Stimulated activated CD4-positive, alpha-beta T cell treated with anti-CD3 and anti-CD28 coated beads, TNF-alpha, amount 100 ng/mL, for 24 hours (primary cell): ENCODE measurements at regions not wholly inside any gene's neighbourhood (a gene's known extent, or its start where the extent isn't known, plus 50 kb on each side); places are given as distances from the start of the nearest gene placed in this dataset.
"Not testable (repeated sequence)": the region's sequence is repeated elsewhere in the genome, so short reads cannot be mapped to it uniquely, and the experiment has no call there.

Experiments
- DNase-seq, 3 experiments: peaks; one replicate each; pipeline ENCODE4 v3.0.0-alpha.2; 2020; ENCODE audit warnings: low read depth in 3 of 3

DNA sequence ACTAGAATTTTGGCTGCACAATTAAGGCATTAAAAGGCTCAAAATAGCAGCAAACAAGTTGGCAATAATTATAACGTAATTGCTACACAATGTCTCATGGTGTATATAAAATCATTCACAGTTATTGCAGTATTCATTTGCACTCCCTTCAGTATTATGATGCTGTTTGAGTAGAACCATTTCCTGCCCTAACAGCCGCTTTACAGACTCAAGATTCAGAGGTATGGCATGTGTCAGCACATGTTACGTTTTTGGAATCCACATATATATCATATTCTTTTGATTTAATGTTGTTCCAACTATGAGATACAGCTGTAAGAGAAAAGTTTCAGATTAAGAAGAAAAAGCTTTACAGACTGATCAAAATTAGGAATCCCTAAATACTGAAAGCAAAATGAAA lies 56.3 kb upstream of the NCKAP5 start:
- no peak for DNase-seq

DNA sequence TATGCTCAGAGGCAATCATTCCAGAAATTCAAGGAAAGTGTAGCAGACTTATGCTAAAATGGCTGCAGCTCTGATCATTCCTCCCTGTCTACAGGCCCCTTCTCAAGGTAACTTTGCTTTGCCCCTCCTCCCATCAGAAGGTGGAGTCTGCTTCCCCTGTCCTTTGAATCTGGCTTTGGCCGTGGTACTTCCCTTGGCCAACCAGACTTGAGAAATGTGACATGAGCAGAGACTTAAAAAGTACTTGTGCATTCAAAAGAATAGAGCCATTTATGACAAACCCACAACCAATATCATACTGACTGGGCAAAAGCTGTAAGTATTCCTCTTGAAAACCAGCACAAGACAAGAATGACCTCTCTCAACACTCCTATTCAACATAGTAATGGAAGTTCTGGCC lies 59.5 kb upstream of the NCKAP5 start:
- DNase-seq = no peak

DNA sequence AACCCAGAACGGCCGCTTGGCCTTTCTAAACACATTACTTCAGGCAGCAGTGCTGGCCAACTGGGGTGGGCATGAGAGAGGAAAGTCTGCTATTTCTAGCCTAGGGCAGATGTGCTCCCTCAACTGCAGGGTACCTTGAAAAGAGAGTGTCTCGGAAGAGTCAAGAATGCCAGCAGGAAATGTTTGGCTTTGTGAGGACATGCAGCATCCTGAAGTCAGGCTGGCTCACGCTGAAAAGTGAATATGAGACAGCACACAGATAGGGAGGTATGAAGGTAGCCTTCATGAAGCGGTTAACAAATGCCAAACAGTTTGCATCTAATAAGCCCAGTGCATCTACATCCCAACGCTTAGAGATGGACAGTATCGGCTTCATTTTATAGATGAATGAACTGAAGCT lies 65.0 kb upstream of the NCKAP5 start:
- DNase-seq = no peak

DNA sequence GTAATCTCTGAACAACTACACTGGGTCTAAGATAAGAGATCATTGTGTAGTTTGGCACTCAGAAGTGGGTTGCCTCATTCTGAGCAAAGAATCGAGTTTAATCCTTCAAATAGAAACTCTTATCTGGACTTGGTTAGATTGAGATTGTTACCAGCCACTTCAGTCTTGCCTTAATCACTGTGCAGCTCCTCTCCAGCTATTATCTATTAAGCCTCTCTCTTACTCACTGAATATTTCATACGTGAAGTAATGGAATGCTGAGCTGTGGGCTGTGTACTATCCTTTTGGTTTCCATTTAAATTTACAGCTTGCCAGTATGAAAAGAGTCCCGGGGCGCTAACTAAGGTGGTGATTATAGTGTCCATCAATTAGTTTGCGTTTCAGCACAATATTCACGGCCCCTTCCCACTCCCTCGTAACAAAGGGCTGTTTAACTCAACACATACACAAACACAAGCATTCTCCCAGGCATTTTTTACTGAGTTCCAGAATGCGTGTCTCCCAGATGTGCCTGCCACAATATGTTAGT lies 65.7 kb upstream of the NCKAP5 start:
- DNase-seq = no peak

DNA sequence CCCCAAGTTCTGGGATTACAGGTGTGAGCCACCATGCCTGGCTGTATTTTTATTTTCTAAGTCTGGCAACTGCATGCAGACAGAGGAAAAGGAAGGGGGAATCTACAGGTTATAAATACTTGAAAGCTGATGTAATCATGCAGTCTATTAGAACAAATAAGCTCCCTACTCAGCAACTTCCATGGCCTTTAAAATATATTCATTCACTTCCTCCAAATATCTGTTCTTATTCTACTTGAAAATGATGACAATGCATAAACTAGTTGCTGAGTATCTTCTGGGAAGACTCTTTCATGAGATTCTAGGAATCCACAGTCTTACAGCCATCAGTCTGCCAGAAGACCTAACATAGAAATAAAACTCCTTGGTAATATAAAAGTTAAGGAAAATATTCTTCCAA lies 66.9 kb upstream of the NCKAP5 start:
- no peak for DNase-seq

DNA sequence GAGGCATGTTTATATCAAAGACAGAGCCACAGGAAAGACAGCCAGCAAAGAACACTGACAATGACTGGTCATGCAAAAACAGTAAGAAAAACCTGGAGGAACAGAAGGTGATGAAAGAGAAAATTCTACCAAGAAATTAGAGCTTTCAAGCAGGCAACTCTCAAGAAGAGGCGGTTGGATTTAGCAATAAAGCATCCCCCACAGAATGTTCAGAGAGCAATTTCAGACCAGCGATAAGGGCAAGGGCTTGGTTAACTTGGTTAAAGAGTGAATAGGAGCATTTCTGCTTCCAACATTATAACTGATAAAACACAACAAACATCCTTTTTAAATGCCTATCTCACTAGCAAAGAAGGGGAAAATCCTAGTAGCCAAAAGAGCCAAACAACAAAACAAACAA lies 68.0 kb upstream of the NCKAP5 start:
- no peak for DNase-seq

DNA sequence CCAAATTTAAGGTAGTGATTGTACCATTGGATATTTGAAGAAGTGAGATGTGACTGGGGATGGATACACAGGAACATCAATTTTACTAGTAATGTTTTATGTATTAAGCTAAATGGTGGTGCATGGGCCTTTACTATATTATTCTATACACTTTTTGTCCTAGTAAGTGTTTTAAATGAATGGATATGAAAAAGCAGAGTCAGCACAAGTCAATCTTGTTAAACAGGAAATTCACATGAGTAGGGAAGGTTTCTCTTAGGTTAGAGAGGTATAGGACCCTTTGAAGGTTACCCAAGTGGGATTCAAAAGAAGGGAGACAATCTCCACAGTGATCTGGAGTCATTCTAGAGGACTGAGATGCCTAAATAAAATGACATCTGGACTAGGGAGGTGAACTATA lies 71.8 kb upstream of the NCKAP5 start:
- DNase-seq = no peak

DNA sequence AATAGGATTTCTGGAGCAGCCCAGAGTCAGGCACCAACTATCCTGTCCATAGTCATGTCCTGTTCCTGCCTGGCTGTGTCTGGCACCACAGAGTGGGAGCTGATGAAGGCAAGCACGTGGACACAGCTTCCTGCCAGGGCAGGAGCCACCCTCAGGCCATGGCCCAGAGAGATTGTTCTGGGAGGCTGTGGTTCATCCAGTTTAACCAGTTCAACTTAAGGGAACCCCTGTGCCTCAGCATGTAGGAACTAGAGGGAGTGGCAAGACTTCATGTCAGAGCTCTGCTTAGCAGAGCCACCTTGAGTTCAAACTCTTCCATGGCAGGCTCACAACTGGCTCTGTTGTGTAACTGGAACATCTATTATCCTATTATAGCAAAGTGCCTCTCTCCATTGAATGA lies 73.2 kb upstream of the NCKAP5 start:
- no peak for DNase-seq

DNA sequence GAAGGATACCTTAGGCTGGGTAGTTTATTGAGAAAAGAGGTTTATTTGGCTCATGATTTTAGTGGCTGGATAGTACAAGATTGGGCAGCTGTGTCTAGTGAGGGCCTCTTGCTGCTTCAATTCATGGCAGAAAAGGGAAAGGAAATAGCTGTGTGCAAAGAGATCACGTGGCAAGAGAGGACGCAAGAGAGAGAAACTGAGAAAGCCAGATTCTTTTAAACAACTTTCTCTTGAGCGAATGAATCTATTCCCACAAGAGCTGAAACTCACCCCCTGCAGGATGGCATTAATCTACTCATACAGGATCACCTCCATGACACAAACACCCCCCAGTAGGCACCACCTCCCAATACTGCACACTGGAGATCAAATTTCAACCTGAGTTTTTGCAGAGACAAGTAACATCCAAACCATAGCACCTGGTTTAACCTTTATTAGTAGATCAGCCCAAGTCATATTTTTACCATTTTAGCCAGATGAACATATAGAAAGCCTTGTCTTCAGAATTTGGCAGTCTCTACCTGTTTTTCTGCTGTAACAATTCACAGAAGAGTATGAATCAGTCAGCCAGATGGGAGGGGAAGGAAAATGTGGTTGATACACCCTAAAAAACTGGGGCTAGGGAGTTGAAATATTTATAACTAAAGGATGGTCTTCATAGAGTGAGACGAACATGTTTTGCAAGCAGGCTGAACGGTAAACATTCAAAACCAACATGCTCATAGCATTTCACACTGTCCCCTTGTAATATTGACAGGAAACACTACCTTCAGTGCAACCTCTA lies 73.9 kb upstream of the NCKAP5 start:
- no peak for DNase-seq

DNA sequence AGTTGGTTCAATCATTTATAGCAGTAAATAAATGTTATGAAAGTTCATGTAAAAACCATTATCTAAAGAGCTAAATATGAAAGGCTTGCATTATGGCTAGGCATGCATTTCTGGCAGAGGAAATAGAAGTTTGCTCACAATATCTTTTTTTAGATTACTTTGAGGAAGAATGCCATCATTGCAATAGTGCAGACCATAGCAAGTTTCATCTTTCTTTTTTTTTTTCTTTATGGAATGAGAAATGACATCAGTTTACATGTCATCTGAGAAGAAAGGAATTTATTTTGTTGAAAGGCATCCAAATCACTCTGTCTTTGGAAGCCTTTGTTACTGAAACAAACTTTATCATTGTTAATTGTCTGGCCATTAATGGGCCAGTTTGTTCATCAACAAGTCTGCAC lies 74.5 kb upstream of the NCKAP5 start:
- DNase-seq = no peak

DNA sequence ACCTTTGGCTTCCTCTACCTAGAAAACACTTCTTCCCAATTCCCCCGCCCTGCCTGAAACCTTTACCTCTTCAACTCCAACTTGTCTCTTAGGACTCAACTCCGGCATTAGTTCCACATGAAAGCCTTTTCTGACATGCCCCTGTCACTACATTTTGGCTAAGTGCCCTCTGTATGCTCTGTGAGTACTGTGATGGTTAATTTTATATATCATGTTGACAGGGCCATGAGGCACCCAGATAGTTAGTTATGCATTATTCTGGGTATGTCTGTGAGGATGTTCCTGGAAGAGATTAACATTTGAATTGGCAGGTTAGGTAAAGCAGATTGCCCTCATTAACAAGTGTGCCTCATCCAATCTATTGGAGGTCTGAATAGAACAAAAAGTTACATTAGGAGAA lies 75.6 kb upstream of the NCKAP5 start:
- DNase-seq = no peak

DNA sequence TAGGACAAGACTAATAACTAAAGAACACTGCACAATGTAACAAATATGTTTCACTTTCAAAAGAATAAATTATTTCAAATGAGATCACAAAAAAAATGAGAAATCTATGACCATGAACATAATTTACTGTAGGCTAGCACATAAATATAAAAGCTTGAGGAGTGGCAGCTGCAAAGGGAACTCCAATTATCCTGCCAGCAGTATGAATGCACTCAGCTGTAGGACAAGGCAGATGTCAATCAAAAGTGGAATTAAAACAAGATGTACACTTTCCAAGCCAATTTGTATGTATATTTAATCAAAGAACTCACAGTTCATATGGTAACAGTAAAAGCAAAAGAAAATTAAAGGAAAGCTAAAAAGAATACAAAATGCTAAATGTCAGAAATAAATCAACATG lies 76.6 kb upstream of the NCKAP5 start:
- DNase-seq = no peak

DNA sequence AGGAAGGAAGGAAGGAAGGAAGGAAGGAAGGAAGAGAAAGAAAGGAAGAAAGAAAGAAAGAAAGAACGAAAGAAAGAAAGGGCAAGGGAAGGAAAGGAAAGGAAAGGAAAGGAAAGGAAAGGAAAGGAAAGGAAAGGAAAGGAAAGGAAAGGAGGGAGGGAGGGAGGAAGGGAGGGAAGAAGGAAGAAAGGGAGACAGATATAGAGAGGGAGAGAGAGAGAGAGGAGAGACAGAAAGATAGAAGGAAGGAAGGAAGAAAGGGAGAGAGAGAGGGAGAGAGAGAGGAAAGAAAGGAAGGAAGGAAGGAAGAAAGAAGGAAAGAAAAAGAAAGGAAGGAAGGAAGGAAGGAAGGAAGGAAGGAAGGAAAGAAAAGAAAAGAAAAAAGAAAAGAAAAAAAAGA lies 79.1 kb upstream of the NCKAP5 start:
- DNase-seq = not testable (repeated sequence)

DNA sequence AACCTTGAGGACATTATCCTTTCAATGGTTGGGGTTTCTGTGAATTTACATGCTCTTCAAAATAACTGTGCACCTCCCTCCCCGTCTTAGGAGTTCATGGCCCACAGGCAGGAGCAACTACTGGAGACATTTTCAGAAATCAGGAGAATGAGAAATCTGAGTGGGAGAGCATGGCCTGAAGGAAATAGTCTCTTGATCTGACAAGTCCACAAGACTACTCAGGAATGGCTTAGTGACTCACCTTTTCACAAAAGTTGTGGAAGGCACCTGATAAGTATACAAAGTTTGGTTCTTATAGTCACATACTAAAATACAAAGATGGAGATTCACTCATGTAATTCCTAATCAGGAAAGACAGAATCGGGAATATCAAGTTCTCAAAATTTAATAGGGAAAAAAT lies 83.6 kb upstream of the NCKAP5 start:
- DNase-seq = no peak

DNA sequence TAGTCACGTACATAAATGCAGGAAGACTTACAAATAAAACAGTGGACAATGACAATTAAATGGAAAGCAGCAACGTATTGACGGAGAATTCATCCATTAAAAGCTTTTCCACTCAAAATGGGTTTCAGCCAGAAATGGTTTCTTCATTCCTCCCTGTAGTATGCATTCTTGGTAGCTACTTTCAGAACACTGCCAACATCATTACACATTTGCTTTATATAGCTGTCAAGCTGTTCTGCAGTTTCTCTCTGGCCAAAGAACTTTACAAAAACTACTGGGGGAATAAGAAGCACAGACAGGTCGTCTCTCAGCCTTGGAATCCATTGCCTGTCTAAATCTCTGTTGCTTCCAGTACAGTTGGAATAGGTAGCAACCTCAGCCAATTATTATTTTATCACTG lies 84.1 kb upstream of the NCKAP5 start:
- DNase-seq = no peak

DNA sequence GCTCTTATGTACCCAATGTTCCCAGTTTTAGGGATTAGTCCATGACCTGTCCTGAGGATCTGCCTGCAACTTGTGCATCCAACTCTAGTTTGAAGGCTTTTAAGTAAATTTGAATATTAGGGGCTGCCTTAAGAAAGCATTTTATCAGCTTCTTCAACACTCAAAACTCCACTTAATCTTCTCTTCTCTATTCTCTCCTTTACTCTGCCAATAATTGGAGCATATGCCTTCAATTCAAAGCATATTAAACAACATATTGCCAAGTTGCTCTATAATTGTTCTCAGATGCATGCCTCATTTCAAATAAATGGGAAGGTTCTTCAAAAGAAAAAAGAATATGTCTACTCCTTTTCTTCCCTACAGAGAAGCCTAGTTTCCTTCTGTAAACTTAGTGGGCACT lies 84.8 kb upstream of the NCKAP5 start:
- DNase-seq = no peak

DNA sequence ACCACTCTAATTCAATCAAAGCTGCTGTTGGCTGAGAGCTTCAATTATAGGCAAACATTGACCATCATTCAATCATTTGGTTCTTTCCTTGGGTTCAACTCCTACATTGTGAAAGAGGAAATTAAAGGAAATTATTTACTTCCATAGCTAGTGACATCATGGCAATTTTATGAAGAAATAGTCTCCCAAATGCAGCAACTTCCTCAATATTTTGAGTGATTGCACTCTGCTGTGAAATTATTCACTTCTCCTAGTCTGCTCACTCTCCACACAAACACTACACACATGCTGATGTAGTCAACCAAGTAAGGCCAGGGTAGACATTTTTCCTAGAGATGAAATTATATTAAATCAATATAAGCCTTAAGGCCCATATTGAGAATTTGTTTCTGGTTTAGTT lies 86.7 kb upstream of the NCKAP5 start:
- no peak for DNase-seq

DNA sequence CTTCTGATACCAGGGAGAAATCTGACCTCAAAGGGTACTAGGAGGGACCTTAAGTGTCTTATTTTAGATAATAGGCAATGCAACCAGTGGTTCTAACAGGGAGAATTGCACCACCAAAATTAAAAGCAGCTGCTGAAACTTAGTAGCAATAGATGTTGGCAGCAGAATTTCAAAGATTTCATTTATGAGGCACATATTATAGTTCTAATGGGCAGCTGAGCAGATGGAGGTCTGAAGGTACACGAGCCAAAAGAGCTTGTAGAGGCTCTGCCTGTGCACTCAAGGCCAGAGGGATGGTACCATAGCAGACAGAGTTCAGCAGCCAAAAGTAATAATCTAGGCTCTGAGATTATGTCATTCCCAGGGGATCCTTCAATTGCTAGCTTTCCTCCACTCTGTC lies 87.3 kb upstream of the NCKAP5 start:
- no peak for DNase-seq

DNA sequence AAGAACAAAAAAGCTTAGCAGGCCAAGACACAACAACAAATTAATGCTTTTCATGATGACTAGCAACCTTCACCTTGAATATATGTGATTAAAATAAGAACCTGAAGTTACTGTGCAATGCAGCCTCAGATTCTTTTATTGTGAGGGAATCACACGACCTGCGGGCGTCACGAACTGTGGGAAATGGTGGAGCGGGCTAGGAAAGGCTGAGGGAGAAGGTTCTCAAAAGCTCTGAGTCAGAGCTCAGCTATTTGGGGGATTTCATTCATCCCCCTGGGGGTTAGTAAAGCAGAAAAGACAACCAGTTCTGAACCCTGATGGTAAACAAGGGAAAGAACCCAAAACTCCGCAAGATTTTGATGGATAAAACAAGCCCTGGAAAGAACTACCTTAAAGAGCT lies 89.3 kb upstream of the NCKAP5 start:
- no peak for DNase-seq

DNA sequence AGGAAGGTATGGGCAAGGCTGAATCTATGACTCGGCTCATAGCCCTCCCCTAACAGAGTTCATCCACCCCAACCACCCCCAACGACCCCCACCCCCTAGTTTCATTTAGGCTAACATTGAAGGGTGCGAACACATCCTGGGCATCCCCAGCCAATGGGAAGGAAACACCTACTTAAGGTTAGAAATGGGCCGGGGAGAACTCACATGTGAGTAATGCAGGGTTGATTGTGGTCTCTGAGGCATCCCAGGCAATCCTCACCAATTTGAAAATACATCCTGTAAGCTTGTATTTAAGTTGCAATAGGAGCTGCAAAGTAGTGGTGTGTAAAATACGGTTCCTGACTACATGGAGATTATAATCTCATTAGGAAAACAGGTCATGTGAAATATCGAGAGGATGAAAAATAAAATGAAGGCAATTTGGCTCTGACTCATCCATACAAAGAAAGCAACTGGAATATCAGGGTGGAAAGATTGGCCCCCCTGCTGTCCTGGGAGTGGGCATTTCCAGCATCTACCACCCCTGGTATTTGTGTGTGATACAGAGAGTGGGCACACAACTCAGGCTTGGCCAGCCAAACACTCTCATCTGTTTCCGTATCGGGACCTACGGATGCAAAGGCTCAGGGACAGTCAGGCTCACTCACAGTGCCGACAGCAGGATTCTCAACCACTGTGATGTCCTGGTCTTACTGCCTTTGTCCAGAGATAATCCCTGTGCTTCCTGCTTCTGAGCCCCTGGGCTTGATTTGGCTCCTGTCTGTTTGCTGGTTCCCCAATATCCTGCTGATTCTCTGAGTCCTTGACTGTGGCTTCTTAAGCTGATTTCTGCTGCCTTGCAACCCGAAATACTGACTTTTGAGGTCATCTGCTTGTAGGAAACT lies 90.0 kb upstream of the NCKAP5 start:
- DNase-seq = no peak

DNA sequence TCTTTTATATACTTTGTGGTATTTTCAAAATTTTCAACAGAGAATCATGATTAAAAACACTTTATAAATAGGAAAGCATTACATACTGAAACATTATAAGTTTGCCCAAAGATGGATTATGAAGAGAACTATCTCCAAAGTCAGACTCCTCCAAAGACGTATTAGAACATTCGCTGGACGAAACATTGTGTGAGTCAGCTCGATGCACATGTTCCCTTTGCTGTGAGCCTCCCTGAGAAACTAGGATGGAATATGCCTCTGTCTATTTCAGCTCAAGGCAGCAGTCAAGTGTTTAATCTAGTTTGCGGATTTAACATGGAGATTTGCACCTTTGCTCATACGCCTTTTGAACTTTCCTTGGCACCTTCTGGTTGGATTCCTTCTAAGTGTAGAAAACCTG lies 92.2 kb upstream of the NCKAP5 start:
- no peak for DNase-seq

DNA sequence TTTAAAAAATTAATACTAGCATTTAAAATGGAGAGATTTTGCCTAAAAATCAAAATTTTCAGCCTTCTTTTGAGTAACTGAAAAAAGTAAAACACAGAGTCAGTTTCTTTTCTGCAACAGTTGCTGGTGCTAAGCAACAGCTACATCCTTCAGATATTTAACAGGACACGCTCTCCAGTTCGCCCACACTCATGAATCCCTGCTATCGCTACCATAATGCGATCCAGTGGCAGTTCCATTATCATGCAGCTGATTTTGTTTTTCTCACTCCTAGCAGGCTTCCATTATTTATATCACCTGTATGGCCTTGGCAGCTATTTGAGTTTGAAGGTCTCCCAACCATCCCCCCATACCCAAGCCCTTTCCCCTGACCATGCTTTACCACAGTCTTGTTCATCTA lies 93.1 kb upstream of the NCKAP5 start:
- DNase-seq = no peak

DNA sequence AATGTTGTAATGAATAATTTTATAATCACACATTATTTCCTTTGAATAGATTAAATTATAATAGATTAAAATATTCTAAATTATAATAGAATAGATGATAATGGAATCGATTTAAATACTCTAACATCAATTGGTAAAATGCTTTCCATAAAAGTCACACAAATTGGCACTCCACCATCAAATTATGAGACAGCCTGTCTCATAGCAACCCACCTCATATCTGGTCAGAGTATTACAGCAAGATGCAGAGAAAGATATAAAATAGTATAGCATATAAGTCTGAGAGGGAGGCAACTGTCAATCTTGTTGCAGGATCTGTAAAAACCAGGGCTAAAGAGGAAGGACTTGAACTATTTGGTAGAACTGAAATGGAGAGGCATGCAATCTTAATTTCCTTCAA lies 98.4 kb upstream of the NCKAP5 start:
- DNase-seq = no peak
